H7 (cell line): ENCODE measurements at regions not wholly inside any gene's neighbourhood (a gene's known extent, or its start where the extent isn't known, plus 50 kb on each side); places are given as distances from the start of the nearest gene placed in this dataset.

Source experiments
- DNase-seq: peaks from one replicate; pipeline ENCODE4 v3.0.0; 2012
- H3K27me3 ChIP-seq: 2 replicates; pipeline ENCODE4 v1.6.0; 2011; ENCODE audit warnings: mild to moderate bottlenecking, low read length; ENCODE audit not compliant: control insufficient read depth, insufficient read depth
- H3K36me3 ChIP-seq: replicated peaks from 2 replicates; pipeline ENCODE4 v1.5.1; 2011; ENCODE audit warnings: low read length; ENCODE audit not compliant: control insufficient read depth, insufficient read depth
- H3K4me3 ChIP-seq: 2 replicates; pipeline ENCODE4 v1.5.1; 2011; ENCODE audit warnings: low read depth, mild to moderate bottlenecking, control low read depth, low read length, moderate library complexity; ENCODE audit not compliant: insufficient read depth

- no peaks in the 10 kb centered on the region for H3K27me3 ChIP-seq
- no peaks in the 10 kb centered on the region for H3K36me3 ChIP-seq
- DNase-seq, result no peak
- H3K4me3 ChIP-seq, result no peak overlapping the region
These were observed 50.1 kb upstream of the ZNF608 start for GRCh38 chr5:124796495-124796894.

GRCh38 chr5:124797665-124798087 lies 51.2 kb upstream of the ZNF608 start:
- DNase-seq, result no peak
- H3K27me3 ChIP-seq, result no peaks in the 10 kb centered on the region
- H3K4me3 ChIP-seq, result no peak overlapping the region
- no peaks in the 10 kb centered on the region for H3K36me3 ChIP-seq

- DNase-seq, result no peak
- Histone ChIP-seq H3K36me3 (no peaks in the 10 kb centered on the region), H3K27me3 (no peaks in the 10 kb centered on the region), H3K4me3 (no peak overlapping the region)
These were observed 52.5 kb upstream of the ZNF608 start for GRCh38 chr5:124798890-124799289.

GRCh38 chr5:124801551-124801950 lies 55.1 kb upstream of the ZNF608 start:
- H3K27me3 ChIP-seq, result no peaks in the 10 kb centered on the region
- no peak for DNase-seq
- H3K4me3 ChIP-seq, result no peak overlapping the region
- no peaks in the 10 kb centered on the region for H3K36me3 ChIP-seq

- Histone ChIP-seq H3K27me3 (no peaks in the 10 kb centered on the region), H3K36me3 (no peaks in the 10 kb centered on the region), H3K4me3 (no peak overlapping the region)
- DNase-seq, result no peak
These were observed 57.3 kb upstream of the ZNF608 start for GRCh38 chr5:124803617-124804323.

GRCh38 chr5:124806026-124806372 lies 59.6 kb upstream of the ZNF608 start:
- Histone ChIP-seq H3K36me3 (no peaks in the 10 kb centered on the region), H3K27me3 (no peaks in the 10 kb centered on the region), H3K4me3 (no peak overlapping the region)
- DNase-seq, result no peak

GRCh38 chr5:124806373-124807077 lies 60.1 kb upstream of the ZNF608 start:
- Histone ChIP-seq H3K4me3 (no peak overlapping the region), H3K36me3 (no peaks in the 10 kb centered on the region), H3K27me3 (no peaks in the 10 kb centered on the region)
- DNase-seq, result peak; percentile 68

GRCh38 chr5:124808842-124809268 lies 62.4 kb upstream of the ZNF608 start:
- Histone ChIP-seq H3K36me3 (no peaks in the 10 kb centered on the region), H3K27me3 (no peaks in the 10 kb centered on the region)
- no peak for DNase-seq

GRCh38 chr5:124810396-124811006 lies 64.1 kb upstream of the ZNF608 start:
- no peaks in the 10 kb centered on the region for H3K36me3 ChIP-seq
- H3K27me3 ChIP-seq, result no peaks in the 10 kb centered on the region
- no peak for DNase-seq
- no peak overlapping the region for H3K4me3 ChIP-seq

More at GRCh38 chr5:124808842-124809268, 62.4 kb upstream of the ZNF608 start:
- no peak overlapping the region for H3K4me3 ChIP-seq

- no peak for DNase-seq
- H3K27me3 ChIP-seq, result no peaks in the 10 kb centered on the region
- H3K4me3 ChIP-seq, result no peak overlapping the region
- H3K36me3 ChIP-seq, result no peaks in the 10 kb centered on the region
These were observed 66.4 kb upstream of the ZNF608 start for GRCh38 chr5:124812771-124813358.

GRCh38 chr5:124816381-124816780 lies 69.9 kb upstream of the ZNF608 start:
- Histone ChIP-seq H3K36me3 (no peaks in the 10 kb centered on the region), H3K4me3 (no peak overlapping the region), H3K27me3 (no peaks in the 10 kb centered on the region)
- no peak for DNase-seq

GRCh38 chr5:124819201-124819600 lies 72.8 kb upstream of the ZNF608 start:
- DNase-seq, result no peak

GRCh38 chr5:124822647-124823046 lies 76.2 kb upstream of the ZNF608 start:
- H3K4me3 ChIP-seq, result no peak overlapping the region
- DNase-seq, result no peak
- no peaks in the 10 kb centered on the region for H3K36me3 ChIP-seq
- no peaks in the 10 kb centered on the region for H3K27me3 ChIP-seq

More at GRCh38 chr5:124819201-124819600, 72.8 kb upstream of the ZNF608 start:
- Histone ChIP-seq H3K27me3 (no peaks in the 10 kb centered on the region), H3K36me3 (no peaks in the 10 kb centered on the region), H3K4me3 (no peak overlapping the region)

GRCh38 chr5:124823380-124823779 lies 76.9 kb upstream of the ZNF608 start:
- no peaks in the 10 kb centered on the region for H3K27me3 ChIP-seq
- no peak overlapping the region for H3K4me3 ChIP-seq
- no peak for DNase-seq
- no peaks in the 10 kb centered on the region for H3K36me3 ChIP-seq
